HCT116 (cell line): ENCODE measurements at regions not wholly inside any gene's neighbourhood (a gene's known extent, or its start where the extent isn't known, plus 50 kb on each side); places are given as distances from the start of the nearest gene placed in this dataset.

Source experiments
- ATAC-seq: fragments of 200-7000 bp; cut with Tn5 transposase; 2 replicates; pipeline ENCODE4 v1.9.1; 2020; ENCODE audit warnings: mild to moderate bottlenecking, moderate library complexity
- BruUV-seq: library from RNA; stranded (reverse); fragments of 400-500 nt; replicated peaks from 2 replicates; lab custom pipeline; 2021; lab: Mats Ljungman, UMichigan
- CTCF ChIA-PET: fragments of 300-600 bp; sonication (Branson Sonifier 250); formaldehyde crosslinking; loops from one replicate; lab custom pipeline; 2021; ENCODE audit warnings: antibody characterized with exemption; lab: Charles Lee
- POLR2A ChIA-PET: fragments of 300-600, 350-600 bp; sonication (Branson Sonifier 250); formaldehyde crosslinking; loops from one replicate; lab custom pipeline; 2021; ENCODE audit warnings: antibody characterized with exemption; lab: Charles Lee
- RAD21 ChIA-PET, 2 experiments: fragments of 300-600 bp; sonication (Branson Sonifier 250); formaldehyde crosslinking; loops; one replicate each; lab custom pipeline; 2023; ENCODE audit warnings: low total read pairs in 2 of 2; ENCODE audit not compliant: uncharacterized antibody in 2 of 2, unreplicated experiment in 2 of 2, low non-redundant PET in 1 of 2; lab: Charles Lee
- DNase-seq: peaks from one replicate; pipeline ENCODE4 v3.0.0-alpha.2; 2010; ENCODE audit warnings: low read depth, low spot score
- H2AFZ ChIP-seq: fragments of 200-600 bp; shearing (Covaris generic), sonication (generic); 2 replicates; pipeline ENCODE4 v1.6.1; 2017; ENCODE audit warnings: low read depth, mixed run types, mixed read lengths, antibody characterized with exemption, low read length; ENCODE audit not compliant: poor library complexity, severe bottlenecking
- H3K27ac ChIP-seq: 2 replicates; pipeline ENCODE4 v1.5.1; 2012; ENCODE audit warnings: low read depth, low read length
- H3K27me3 ChIP-seq: fragments of 200-600 bp; sonication (generic); 2 replicates; pipeline ENCODE4 v1.6.1; 2016; ENCODE audit warnings: mixed run types, low read length, mixed read lengths; ENCODE audit not compliant: insufficient read depth
- H3K36me3 ChIP-seq, 2 experiments: fragments of 200-500 bp in 1 of 2; fragments of 200-600 bp in 1 of 2; sonication (Bioruptor generic) in 1 of 2; sonication (generic) in 1 of 2; 2 replicates each; pipeline versions ENCODE4 v1.5.1 to v1.6.1; 2014 to 2016; ENCODE audit warnings: low read length in 2 of 2, inconsistent platforms in 1 of 2, mixed read lengths in 1 of 2, mixed run types in 1 of 2; ENCODE audit not compliant: insufficient read depth in 2 of 2, control insufficient read depth in 1 of 2
- H3K4me1 ChIP-seq, 2 experiments: fragments of 200-600 bp in 1 of 2; sonication (generic) in 1 of 2; 2 replicates each; pipeline versions ENCODE4 v1.5.1 to v1.6.1; 2012 to 2017; ENCODE audit warnings: low read length in 2 of 2, inconsistent platforms in 1 of 2, mild to moderate bottlenecking in 1 of 2, mixed read lengths in 1 of 2, mixed run types in 1 of 2, moderate library complexity in 1 of 2; ENCODE audit not compliant: insufficient read depth in 2 of 2, control insufficient read depth in 1 of 2
- H3K4me2 ChIP-seq: fragments of 200-600 bp; sonication (generic); 2 replicates; pipeline ENCODE4 v1.6.1; 2017; ENCODE audit warnings: mixed run types, low read length, mixed read lengths
- H3K4me3 ChIP-seq, 2 experiments: fragments of 200-600 bp in 1 of 2; sonication (generic) in 1 of 2; replicated peaks in 1 of 2; 2 replicates each; pipeline ENCODE4 v1.5.1; 2011 to 2016; ENCODE audit warnings: low read length in 2 of 2, control low read depth in 1 of 2, low read depth in 1 of 2, mild to moderate bottlenecking in 1 of 2, mixed read lengths in 1 of 2, mixed run types in 1 of 2
- H3K79me2 ChIP-seq: fragments of 200-600 bp; sonication (generic); 2 replicates; pipeline ENCODE4 v1.6.1; 2017; ENCODE audit warnings: mild to moderate bottlenecking, mixed run types, low read length, moderate library complexity, mixed read lengths; ENCODE audit not compliant: insufficient read depth
- H3K9ac ChIP-seq: fragments of 200-600 bp; sonication (generic); 2 replicates; pipeline ENCODE4 v1.6.1; 2016; ENCODE audit warnings: low read length, mixed read lengths
- H3K9me2 ChIP-seq: fragments of 200-600 bp; sonication (generic), shearing (Covaris generic); 2 replicates; pipeline ENCODE4 v1.6.1; 2017; ENCODE audit warnings: mixed run types, mild to moderate bottlenecking, moderate library complexity; ENCODE audit not compliant: insufficient read depth
- H3K9me3 ChIP-seq, 2 experiments: fragments of 200-500 bp in 1 of 2; fragments of 200-600 bp in 1 of 2; sonication (Bioruptor generic) in 1 of 2; sonication (generic) in 1 of 2; 2 replicates each; pipeline ENCODE4 v1.6.1; 2014 to 2017; ENCODE audit warnings: low read length in 2 of 2, mixed read lengths in 2 of 2, inconsistent platforms in 1 of 2, low read depth in 1 of 2, mild to moderate bottlenecking in 1 of 2, mixed run types in 1 of 2, moderate library complexity in 1 of 2; ENCODE audit not compliant: control insufficient read depth in 1 of 2, insufficient read depth in 1 of 2
- H4K20me1 ChIP-seq: fragments of 200-600 bp; sonication (generic), shearing (Covaris generic); 2 replicates; pipeline ENCODE4 v1.6.1; 2017; ENCODE audit warnings: mixed run types, mild to moderate bottlenecking, moderate library complexity; ENCODE audit not compliant: insufficient read depth
- ATF3 ChIP-seq: IDR thresholded peaks from 2 replicates; pipeline ENCODE4 v1.6.1; 2012
- CTCF ChIP-seq, 3 experiments: fragments of 200-600 bp in 1 of 3; sonication (generic) in 1 of 3; IDR thresholded peaks in 2 of 3; conservative IDR thresholded peaks in 1 of 3; 2 replicates each; pipeline ENCODE4 v1.5.1; 2012 to 2017; ENCODE audit warnings: low read depth in 2 of 3, low read length in 2 of 3, antibody characterized with exemption in 1 of 3, borderline replicate concordance in 1 of 3, control low read depth in 1 of 3, mild to moderate bottlenecking in 1 of 3, mixed read lengths in 1 of 3, mixed run types in 1 of 3, moderate library complexity in 1 of 3; ENCODE audit not compliant: insufficient read depth in 1 of 3
- FOSL1 ChIP-seq: IDR thresholded peaks from 2 replicates; pipeline ENCODE4 v1.6.1; 2012; ENCODE audit warnings: low read depth
- JUND ChIP-seq: IDR thresholded peaks from 2 replicates; pipeline ENCODE4 v1.6.1; 2012
- POLR2A ChIP-seq: IDR thresholded peaks from 2 replicates; pipeline ENCODE4 v1.7.0; 2011; ENCODE audit warnings: borderline replicate concordance; ENCODE audit not compliant: insufficient read depth, insufficient read length; ENCODE audit errors: extremely low read depth
- SIN3A ChIP-seq: IDR thresholded peaks from 2 replicates; pipeline ENCODE4 v1.6.1; 2012; ENCODE audit warnings: low read depth
- ZFX ChIP-seq: fragments of 450-650 bp; IDR thresholded peaks from 2 replicates; pipeline ENCODE4 v1.6.1; 2017
- ZNF274 ChIP-seq: fragments of 200-500 bp; sonication (Bioruptor generic); IDR thresholded peaks from 2 replicates; pipeline ENCODE4 v1.6.1; 2014; ENCODE audit warnings: mild to moderate bottlenecking, low read depth, low read length, inconsistent platforms
- intact Hi-C: fragments of 100-400 bp; cut with micrococcal nuclease; formaldehyde crosslinking; loops from 2 replicates; pipeline ENCODE4 v1.10.0; 2022

- H3K79me2 ChIP-seq = no peaks in the 10 kb centered on the region
- H3K27ac ChIP-seq = no peak overlapping the region
- no TSS peak for BruUV-seq
- no peaks in the 10 kb centered on the region for H3K27me3 ChIP-seq
- intact Hi-C loops = no loop called here
- H3K36me3 ChIP-seq = no peaks in the 10 kb centered on the region
- ChIA-PET CTCF (no interaction called here), RAD21 (no interaction called here), POLR2A (no interaction called here)
- TF ChIP-seq SIN3A (no peak), FOSL1 (no peak), JUND (no peak), CTCF (IDR thresholded peaks at IDR 0.05 in 2 of 3, conservative IDR thresholded peaks at IDR 0.05 in 1 of 3; ENCODE audit: borderline replicate concordance in 1 of 3, insufficient read depth in 1 of 3, low read depth in 2 of 3, low read length in 2 of 3) (no peak), ATF3 (no peak)
- no peak overlapping the region for H3K4me3 ChIP-seq
- no peak for ATAC-seq
- H4K20me1 ChIP-seq = no peaks in the 10 kb centered on the region
- H3K9me2 ChIP-seq = no peaks in the 10 kb centered on the region
- no peak for DNase-seq
- no peaks in the 10 kb centered on the region for H3K4me1 ChIP-seq
- H2AFZ ChIP-seq = no peak overlapping the region
- no peak overlapping the region for H3K4me2 ChIP-seq
- peaks cover 0 to 21% of the 10 kb centered on the region in 2 experiments; a peak in 2 of 4 replicates for H3K9me3 ChIP-seq
- H3K9ac ChIP-seq = no peak overlapping the region
Measured at GRCh38 chr7:68321776-68322496, 1276.3 kb upstream of the AUTS2 start.

- Histone ChIP-seq H4K20me1 (no peaks in the 10 kb centered on the region), H3K4me1 (no peaks in the 10 kb centered on the region), H3K27ac (no peak overlapping the region), H3K9ac (no peak overlapping the region), H3K4me2 (no peak overlapping the region), H3K9me3 (peaks cover 0 to 15% of the 10 kb centered on the region in 2 experiments; a peak in 2 of 4 replicates), H3K4me3 (no peak overlapping the region), H3K27me3 (no peaks in the 10 kb centered on the region), H3K9me2 (no peaks in the 10 kb centered on the region), H3K79me2 (no peaks in the 10 kb centered on the region), H2AFZ (no peak overlapping the region), H3K36me3 (no peaks in the 10 kb centered on the region)
- no TSS peak for BruUV-seq
- RAD21 ChIA-PET = no interaction called here
- POLR2A ChIA-PET = no interaction called here
- DNase-seq (no peak), ATAC-seq (no peak)
- intact Hi-C loops = no loop called here
- CTCF ChIA-PET = no interaction called here
- TF ChIP-seq CTCF (IDR thresholded peaks at IDR 0.05 in 2 of 3, conservative IDR thresholded peaks at IDR 0.05 in 1 of 3; ENCODE audit: borderline replicate concordance in 1 of 3, insufficient read depth in 1 of 3, low read depth in 2 of 3, low read length in 2 of 3) = no peak
- no peak for TF ChIP-seq ATF3
- no peak for TF ChIP-seq ZFX
- TF ChIP-seq ZNF274 = no peak
- no peak for TF ChIP-seq FOSL1
- no peak for TF ChIP-seq SIN3A
- TF ChIP-seq POLR2A = no peak
Measured at GRCh38 chr7:68324621-68325020, 1273.7 kb upstream of the AUTS2 start.
